Smooth muscle cell (in vitro differentiated cells): ENCODE measurements at regions not wholly inside any gene's neighbourhood (a gene's known extent, or its start where the extent isn't known, plus 50 kb on each side); places are given as distances from the start of the nearest gene placed in this dataset.

ENCODE experiments used
- DNase-seq: peaks from one replicate; lab custom pipeline; 2025; ENCODE audit not compliant: unreplicated experiment; lab: John Stamatoyannopoulos, UW
- H2AFZ ChIP-seq: fragments of 200-600 bp; sonication (generic); 2 replicates; pipeline ENCODE4 v1.6.0; 2016; ENCODE audit warnings: antibody characterized with exemption, low read depth, mild to moderate bottlenecking
- H3F3A ChIP-seq: fragments of 200-600 bp; sonication (generic); 2 replicates; pipeline ENCODE4 v1.6.0; 2017; ENCODE audit warnings: antibody characterized with exemption, low read depth
- H3K27ac ChIP-seq: fragments of 200-600 bp; sonication (generic); 2 replicates; pipeline ENCODE4 v1.5.1; 2016; ENCODE audit warnings: low read depth, mild to moderate bottlenecking
- H3K27me3 ChIP-seq: fragments of 200-600 bp; sonication (generic); 2 replicates; pipeline ENCODE4 v1.6.1; 2016; ENCODE audit warnings: low read depth, mild to moderate bottlenecking
- H3K36me3 ChIP-seq: fragments of 200-600 bp; sonication (generic); 2 replicates; pipeline ENCODE4 v1.5.1; 2016; ENCODE audit warnings: low read depth
- H3K4me1 ChIP-seq: fragments of 200-600 bp; sonication (generic); 2 replicates; pipeline ENCODE4 v1.5.1; 2016; ENCODE audit warnings: low read depth
- H3K4me2 ChIP-seq: fragments of 200-600 bp; sonication (generic); 2 replicates; pipeline ENCODE4 v1.6.0; 2016; ENCODE audit warnings: mild to moderate bottlenecking
- H3K4me3 ChIP-seq: fragments of 200-600 bp; sonication (generic); 2 replicates; pipeline ENCODE4 v1.5.1; 2016; ENCODE audit warnings: mild to moderate bottlenecking
- H3K79me2 ChIP-seq: fragments of 200-600 bp; sonication (generic); 2 replicates; pipeline ENCODE4 v1.6.0; 2016; ENCODE audit warnings: low read depth, mild to moderate bottlenecking
- H3K9ac ChIP-seq: fragments of 200-600 bp; sonication (generic); 2 replicates; pipeline ENCODE4 v1.6.0; 2016; ENCODE audit warnings: low read depth
- H3K9me3 ChIP-seq: fragments of 200-600 bp; sonication (generic); replicated peaks from 2 replicates; pipeline ENCODE4 v1.5.1; 2016; ENCODE audit warnings: low read depth
- H4K20me1 ChIP-seq: fragments of 200-600 bp; sonication (generic); 2 replicates; pipeline ENCODE4 v1.6.0; 2016; ENCODE audit warnings: low read depth
- WGBS: methylation state at CpG from one replicate; pipeline ENCODE4 v1.1.7; 2016; ENCODE audit warnings: low lambda C conversion rate; 5-methylcytosine and 5-hydroxymethylcytosine counted together
- TF ChIP-seq, protein P1 (sequence below): fragments of 200-600 bp; sonication (generic); IDR thresholded peaks from 2 replicates; pipeline ENCODE4 v1.5.1; 2017; ENCODE audit warnings: borderline replicate concordance, mild to moderate bottlenecking, antibody characterized with exemption; ENCODE audit not compliant: insufficient read depth, poor library complexity, severe bottlenecking

- Histone ChIP-seq H2AFZ (no peak overlapping the region), H3F3A (peaks cover 6% of the 10 kb centered on the region), H3K4me3 (no peak overlapping the region), H3K27me3 (no peaks in the 10 kb centered on the region), H4K20me1 (no peaks in the 10 kb centered on the region), H3K4me1 (peaks cover 34% of the 10 kb centered on the region), H3K36me3 (no peaks in the 10 kb centered on the region), H3K4me2 (peak overlapping the region; percentile 15), H3K79me2 (no peaks in the 10 kb centered on the region), H3K27ac (peak overlapping the region; percentile 59), H3K9me3 (no peaks in the 10 kb centered on the region), H3K9ac (no peak overlapping the region)
- no peak for DNase-seq
- WGBS, result 92% methylated on average over 9 of the region's 9 CpGs
- TF ChIP-seq, protein P1, sequence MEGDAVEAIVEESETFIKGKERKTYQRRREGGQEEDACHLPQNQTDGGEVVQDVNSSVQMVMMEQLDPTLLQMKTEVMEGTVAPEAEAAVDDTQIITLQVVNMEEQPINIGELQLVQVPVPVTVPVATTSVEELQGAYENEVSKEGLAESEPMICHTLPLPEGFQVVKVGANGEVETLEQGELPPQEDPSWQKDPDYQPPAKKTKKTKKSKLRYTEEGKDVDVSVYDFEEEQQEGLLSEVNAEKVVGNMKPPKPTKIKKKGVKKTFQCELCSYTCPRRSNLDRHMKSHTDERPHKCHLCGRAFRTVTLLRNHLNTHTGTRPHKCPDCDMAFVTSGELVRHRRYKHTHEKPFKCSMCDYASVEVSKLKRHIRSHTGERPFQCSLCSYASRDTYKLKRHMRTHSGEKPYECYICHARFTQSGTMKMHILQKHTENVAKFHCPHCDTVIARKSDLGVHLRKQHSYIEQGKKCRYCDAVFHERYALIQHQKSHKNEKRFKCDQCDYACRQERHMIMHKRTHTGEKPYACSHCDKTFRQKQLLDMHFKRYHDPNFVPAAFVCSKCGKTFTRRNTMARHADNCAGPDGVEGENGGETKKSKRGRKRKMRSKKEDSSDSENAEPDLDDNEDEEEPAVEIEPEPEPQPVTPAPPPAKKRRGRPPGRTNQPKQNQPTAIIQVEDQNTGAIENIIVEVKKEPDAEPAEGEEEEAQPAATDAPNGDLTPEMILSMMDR, result no peak
These were observed 300.7 kb upstream of the PITRM1 start for GRCh38 chr10:3473271-3473670.

DNA sequence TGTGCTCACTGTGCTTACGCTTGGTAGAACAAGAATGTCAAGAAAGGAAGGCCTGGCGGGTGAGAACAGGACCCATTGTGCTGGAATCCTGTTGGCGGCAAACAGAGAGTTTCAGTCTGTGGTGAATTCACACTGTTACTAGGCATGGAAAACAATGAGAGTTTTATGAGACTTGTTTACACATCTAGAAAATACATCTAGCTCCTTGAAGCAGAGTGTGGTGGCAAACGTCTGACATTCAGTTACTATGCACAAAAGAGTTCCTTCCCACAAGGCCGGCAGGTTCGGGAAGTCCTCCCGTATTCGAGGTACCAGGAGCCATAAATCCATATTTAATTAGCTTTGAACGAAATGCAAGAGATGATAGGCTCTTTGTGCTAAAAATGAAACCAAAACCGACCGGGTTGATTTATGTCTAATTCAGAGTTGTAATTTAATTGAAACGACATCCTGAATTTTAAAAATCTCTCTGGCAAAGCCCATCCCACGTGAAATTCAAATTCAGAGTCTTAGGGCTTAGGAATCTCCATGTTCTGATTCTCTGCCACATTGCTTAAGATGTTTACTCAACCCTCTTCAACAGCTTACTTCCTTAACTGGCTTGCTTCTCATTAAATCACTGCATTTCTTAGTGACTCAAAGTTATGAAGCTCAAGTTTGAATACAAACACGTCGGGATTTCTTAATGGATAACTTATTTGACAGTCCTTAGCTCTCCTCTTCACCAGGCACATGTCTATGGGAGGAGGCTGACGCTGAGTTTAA, 299.9 kb upstream of the PITRM1 start:
- Histone ChIP-seq H3K9me3 (no peaks in the 10 kb centered on the region), H2AFZ (peak overlapping the region; percentile 54), H3K27me3 (no peaks in the 10 kb centered on the region), H3K9ac (peak overlapping the region; percentile 0), H3K4me3 (no peak overlapping the region), H3F3A (peaks cover 6% of the 10 kb centered on the region), H3K36me3 (no peaks in the 10 kb centered on the region), H4K20me1 (no peaks in the 10 kb centered on the region), H3K79me2 (no peaks in the 10 kb centered on the region), H3K4me2 (peak overlapping the region; percentile 15), H3K4me1 (peaks cover 35% of the 10 kb centered on the region), H3K27ac (peak overlapping the region; percentile 59)
- WGBS, result 66% methylated on average over 16 of the region's 16 CpGs
- TF ChIP-seq, protein P1, result no peak
- DNase-seq, result no peak

DNA sequence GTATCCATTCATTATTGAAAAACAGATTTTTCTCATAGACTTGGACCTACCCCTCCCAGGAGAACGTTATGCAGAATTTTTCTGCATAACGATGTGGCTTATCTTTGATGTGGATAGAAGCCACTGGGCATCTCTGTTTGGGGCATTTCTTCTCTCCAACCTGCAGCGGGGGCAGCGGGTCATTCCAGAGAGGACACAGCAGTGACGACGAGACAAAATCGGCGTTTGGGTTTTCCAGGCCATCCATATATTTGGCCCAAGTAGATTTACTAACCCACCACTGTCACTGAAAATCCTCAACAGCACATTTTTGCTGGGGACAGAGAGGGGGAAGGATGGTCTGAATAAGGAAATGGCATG, 299.3 kb upstream of the PITRM1 start:
- 82% methylated on average over 8 of the region's 8 CpGs for WGBS
- Histone ChIP-seq H3F3A (peaks cover 10% of the 10 kb centered on the region), H4K20me1 (no peaks in the 10 kb centered on the region), H3K4me3 (no peak overlapping the region), H3K4me1 (peaks cover 36% of the 10 kb centered on the region), H3K9me3 (no peaks in the 10 kb centered on the region), H3K4me2 (no peak overlapping the region), H3K36me3 (no peaks in the 10 kb centered on the region), H3K27ac (peak overlapping the region; percentile 59), H2AFZ (no peak overlapping the region), H3K9ac (peak overlapping the region; percentile 0), H3K27me3 (no peaks in the 10 kb centered on the region), H3K79me2 (no peaks in the 10 kb centered on the region)
- TF ChIP-seq, protein P1, result no peak
- no peak for DNase-seq

GRCh38 chr10:3471472-3471871, 298.9 kb upstream of the PITRM1 start:
- no peak for DNase-seq
- H3F3A ChIP-seq, result peaks cover 14% of the 10 kb centered on the region
- H3K4me2 ChIP-seq, result no peak overlapping the region
- peaks cover 34% of the 10 kb centered on the region for H3K4me1 ChIP-seq
- H2AFZ ChIP-seq, result no peak overlapping the region
- peak overlapping the region; percentile 59 for H3K27ac ChIP-seq
- H3K27me3 ChIP-seq, result no peaks in the 10 kb centered on the region
- no peak overlapping the region for H3K9ac ChIP-seq
- H3K9me3 ChIP-seq, result no peaks in the 10 kb centered on the region
- WGBS, result 83% methylated on average over 10 of the region's 10 CpGs
- H3K4me3 ChIP-seq, result no peak overlapping the region
- no peaks in the 10 kb centered on the region for H3K36me3 ChIP-seq
- TF ChIP-seq, protein P1, result no peak
- no peaks in the 10 kb centered on the region for H3K79me2 ChIP-seq
- H4K20me1 ChIP-seq, result no peaks in the 10 kb centered on the region
